ENCODE measurements at regions not wholly inside any gene's neighbourhood (a gene's known extent, or its start where the extent isn't known, plus 50 kb on each side); places are given as distances from the start of the nearest gene placed in this dataset.
"Not testable (repeated sequence)": the region's sequence is repeated elsewhere in the genome, so short reads cannot be mapped to it uniquely, and the experiment has no call there.

GRCh38 chr14:46147452-46147851, 504.1 kb downstream of the RPL10L start:
- DNase-seq (ENCODE audit: low read depth, low spot score): no peak

DNA sequence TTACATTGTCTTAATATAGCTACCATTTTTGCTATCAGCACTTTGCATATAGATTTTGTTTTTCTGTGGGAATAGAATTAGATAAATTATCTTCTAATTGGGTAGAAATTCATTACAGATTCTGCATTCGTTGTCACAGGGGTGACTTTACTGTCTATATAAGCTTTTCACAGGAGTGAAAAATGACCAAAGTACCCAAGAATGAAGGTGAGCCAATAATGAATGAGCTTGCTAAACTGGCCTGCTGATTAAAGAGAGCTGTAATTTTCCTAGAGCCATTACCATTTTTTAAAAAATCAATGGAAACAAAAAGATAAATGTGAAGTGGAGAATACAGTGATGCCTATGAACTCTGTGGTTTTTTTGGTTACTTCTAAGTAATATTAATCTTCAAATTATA, 504.6 kb downstream of the RPL10L start:
- no peak overlapping the region for H3K27ac ChIP-seq
- no peak for DNase-seq (ENCODE audit: low read depth, low spot score)

More at GRCh38 chr14:46147452-46147851, 504.1 kb downstream of the RPL10L start:
- no peak overlapping the region for H3K27ac ChIP-seq

- no peak overlapping the region for H3K27ac ChIP-seq
- no peak for DNase-seq (ENCODE audit: low read depth, low spot score)
Observed at GRCh38 chr14:46140445-46140844, 511.1 kb downstream of the RPL10L start.

- DNase-seq (ENCODE audit: low read depth, low spot score): no peak
- H3K27ac ChIP-seq: no peak overlapping the region
Observed at GRCh38 chr14:46139649-46140048, 511.9 kb downstream of the RPL10L start.

- DNase-seq (ENCODE audit: low read depth, low spot score): no peak
- no peak overlapping the region for H3K27ac ChIP-seq
Observed at GRCh38 chr14:46137786-46138185, 513.8 kb downstream of the RPL10L start.

DNA sequence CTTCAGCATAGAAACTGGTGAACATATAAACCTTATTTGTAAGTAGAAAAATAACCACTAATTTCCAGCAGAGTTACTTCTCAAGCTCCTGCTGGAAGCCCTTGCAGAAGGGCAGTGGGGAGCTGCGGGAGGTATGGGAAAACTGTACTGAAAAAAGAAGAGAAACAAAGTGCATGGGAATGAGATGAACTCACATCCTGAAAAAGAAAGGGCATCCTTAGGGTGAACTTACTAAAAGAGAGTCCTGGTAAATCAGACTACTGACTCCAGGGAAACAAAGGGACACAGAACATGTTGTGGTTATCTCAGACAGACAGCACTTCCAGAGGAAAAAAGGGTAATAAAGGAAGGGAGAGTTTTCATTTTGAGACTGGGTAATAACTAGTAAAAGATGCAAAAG, 515.1 kb downstream of the RPL10L start:
- DNase-seq (ENCODE audit: low read depth, low spot score): no peak

GRCh38 chr14:46108228-46108627, 543.4 kb downstream of the RPL10L start:
- DNase-seq (ENCODE audit: low read depth, low spot score): no peak
- H3K27ac ChIP-seq: no peak overlapping the region

More for the DNA sequence above, 515.1 kb downstream of the RPL10L start:
- H3K27ac ChIP-seq: no peak overlapping the region

GRCh38 chr14:46100901-46101300, 550.7 kb downstream of the RPL10L start:
- not testable (repeated sequence) for H3K27ac ChIP-seq

GRCh38 chr14:46091819-46092218, 559.8 kb downstream of the RPL10L start:
- DNase-seq (ENCODE audit: low read depth, low spot score): no peak
- no peak overlapping the region for H3K27ac ChIP-seq

More at GRCh38 chr14:46100901-46101300, 550.7 kb downstream of the RPL10L start:
- not testable (repeated sequence) for DNase-seq (ENCODE audit: low read depth, low spot score)

GRCh38 chr14:46087604-46088003, 564.0 kb downstream of the RPL10L start:
- no peak overlapping the region for H3K27ac ChIP-seq
- no peak for DNase-seq (ENCODE audit: low read depth, low spot score)

DNA sequence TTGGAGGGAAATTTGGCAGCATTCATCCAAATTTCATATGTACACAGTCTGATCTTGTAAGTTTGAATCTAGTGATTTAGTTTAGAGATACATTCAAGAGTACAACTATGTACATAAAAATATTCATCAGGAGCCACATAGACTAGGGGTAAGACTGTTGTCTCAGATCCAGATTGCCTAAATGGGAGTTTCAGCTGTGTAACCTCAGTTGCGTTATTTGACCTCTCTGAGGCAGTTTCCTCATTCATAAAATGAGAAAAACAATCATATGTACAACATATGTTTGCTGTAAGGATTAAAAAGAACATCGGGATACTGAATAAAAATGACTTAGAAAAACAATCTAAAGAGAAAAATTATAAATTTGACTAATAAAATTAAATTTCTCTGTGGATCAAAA, 577.5 kb downstream of the RPL10L start:
- H3K27ac ChIP-seq: no peak overlapping the region
- DNase-seq (ENCODE audit: low read depth, low spot score): no peak

DNA sequence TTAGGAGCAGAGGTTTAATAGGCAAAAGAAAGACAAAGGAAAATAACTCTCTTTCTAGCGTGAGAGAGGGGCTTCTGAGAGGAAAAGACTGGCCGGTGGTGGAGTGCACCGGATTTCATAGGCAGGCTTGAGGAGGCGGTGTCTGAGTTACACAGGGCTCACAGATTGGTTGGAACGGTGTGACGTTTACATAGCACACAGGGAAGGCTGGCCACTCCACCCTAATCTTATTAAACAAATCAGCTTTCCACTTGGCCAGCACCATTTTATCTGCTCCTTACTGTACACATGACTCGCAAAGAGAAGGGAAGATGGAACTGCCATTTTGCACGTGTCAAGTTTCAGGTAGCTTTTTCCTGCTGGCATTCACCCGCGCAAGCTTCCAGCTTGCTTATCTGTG, 587.7 kb downstream of the RPL10L start:
- no peak overlapping the region for H3K27ac ChIP-seq
- DNase-seq (ENCODE audit: low read depth, low spot score): peak; percentile 1

GRCh38 chr14:46058964-46059563, 592.5 kb downstream of the RPL10L start:
- DNase-seq (ENCODE audit: low read depth, low spot score): no peak
- H3K27ac ChIP-seq: no peak overlapping the region

DNA sequence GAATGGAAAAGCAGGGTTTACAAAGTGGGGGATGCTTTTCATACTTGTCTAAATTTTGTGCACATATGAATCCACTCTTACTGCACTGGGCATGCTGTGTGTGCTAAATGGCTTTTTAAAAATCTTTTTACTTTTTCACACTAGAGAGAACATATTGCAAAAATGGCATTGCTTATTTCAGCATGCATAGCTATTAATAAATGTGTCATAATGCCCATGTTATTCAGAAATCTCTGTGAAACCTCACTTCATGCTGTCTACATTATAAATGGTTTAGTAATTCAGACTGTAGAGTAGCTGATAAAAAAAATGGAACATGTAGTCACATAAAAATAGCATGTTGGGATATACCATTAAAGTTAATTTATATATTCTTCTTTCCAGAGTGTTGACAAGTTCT, 593.8 kb downstream of the RPL10L start:
- H3K27ac ChIP-seq: no peak overlapping the region
- no peak for DNase-seq (ENCODE audit: low read depth, low spot score)

DNA sequence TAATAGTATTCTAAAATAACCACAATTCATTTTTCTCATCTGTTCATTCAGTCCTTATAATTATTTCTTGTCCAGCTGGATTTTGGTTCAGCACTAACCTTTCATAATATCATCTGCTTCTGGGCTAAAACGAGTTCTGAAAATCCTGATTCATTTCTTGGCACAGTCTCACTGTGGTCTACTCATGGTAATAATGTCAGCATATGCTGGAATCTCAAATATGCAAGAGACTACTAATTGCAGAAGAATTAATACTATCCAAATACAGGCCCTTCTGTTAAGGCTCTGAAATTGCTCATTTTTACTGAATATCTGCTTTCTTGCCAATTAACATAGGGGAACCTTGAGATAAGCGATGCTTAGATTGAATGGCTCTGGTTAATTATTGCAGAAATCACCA, 597.1 kb downstream of the RPL10L start:
- no peak overlapping the region for H3K27ac ChIP-seq
- DNase-seq (ENCODE audit: low read depth, low spot score): no peak

- H3K27ac ChIP-seq: no peak overlapping the region
- no peak for DNase-seq (ENCODE audit: low read depth, low spot score)
Observed at GRCh38 chr14:46053221-46053620, 598.4 kb downstream of the RPL10L start.

DNA sequence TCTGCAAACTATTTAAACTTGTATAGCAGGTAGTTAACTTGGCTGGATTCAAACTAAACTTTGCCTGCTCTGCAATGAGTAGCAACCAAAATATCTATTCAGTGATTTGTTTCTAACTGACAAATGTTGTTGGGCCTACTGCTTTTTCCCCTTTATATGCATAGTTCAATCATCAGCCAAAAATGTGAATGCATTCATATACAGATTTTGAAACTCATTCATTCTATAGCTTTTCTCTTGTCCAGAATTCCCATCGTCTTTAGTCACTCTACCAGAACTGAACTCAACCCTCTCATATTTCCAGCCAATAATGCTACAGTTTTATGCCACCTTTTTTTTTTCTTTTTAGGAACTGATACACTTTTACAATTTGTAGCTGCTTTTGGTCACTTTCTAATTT, 599.8 kb downstream of the RPL10L start:
- no peak overlapping the region for H3K27ac ChIP-seq
- DNase-seq (ENCODE audit: low read depth, low spot score): no peak

GRCh38 chr14:46048127-46048526, 603.5 kb downstream of the RPL10L start:
- no peak for DNase-seq (ENCODE audit: low read depth, low spot score)
- H3K27ac ChIP-seq: no peak overlapping the region

DNA sequence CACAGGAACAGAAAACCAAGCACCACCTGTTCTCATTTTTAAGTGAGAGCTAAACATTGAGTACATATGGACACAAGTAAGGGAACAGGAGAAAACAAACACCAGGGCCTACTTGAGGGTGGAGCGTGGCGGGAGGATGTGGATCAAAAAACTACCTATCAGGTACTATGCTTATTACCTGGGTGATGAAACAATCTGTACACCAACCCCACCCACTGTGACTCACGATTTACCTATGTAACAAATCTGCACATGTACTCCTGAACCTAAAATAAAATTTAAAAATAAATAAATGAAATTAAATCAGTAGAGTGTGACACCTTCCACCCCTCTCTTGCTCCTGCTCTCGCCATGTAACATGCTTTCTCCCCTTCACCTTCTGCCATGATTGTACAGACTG, 615.5 kb downstream of the RPL10L start:
- no peak for DNase-seq (ENCODE audit: low read depth, low spot score)
- peak overlapping the region; percentile 20 for H3K27ac ChIP-seq

- no peak overlapping the region for H3K27ac ChIP-seq
- DNase-seq (ENCODE audit: low read depth, low spot score): no peak
Observed at GRCh38 chr14:46034305-46034704, 617.3 kb downstream of the RPL10L start.

- no peak for DNase-seq (ENCODE audit: low read depth, low spot score)
Observed at GRCh38 chr14:46018846-46019420, 632.6 kb downstream of the RPL10L start.

DNA sequence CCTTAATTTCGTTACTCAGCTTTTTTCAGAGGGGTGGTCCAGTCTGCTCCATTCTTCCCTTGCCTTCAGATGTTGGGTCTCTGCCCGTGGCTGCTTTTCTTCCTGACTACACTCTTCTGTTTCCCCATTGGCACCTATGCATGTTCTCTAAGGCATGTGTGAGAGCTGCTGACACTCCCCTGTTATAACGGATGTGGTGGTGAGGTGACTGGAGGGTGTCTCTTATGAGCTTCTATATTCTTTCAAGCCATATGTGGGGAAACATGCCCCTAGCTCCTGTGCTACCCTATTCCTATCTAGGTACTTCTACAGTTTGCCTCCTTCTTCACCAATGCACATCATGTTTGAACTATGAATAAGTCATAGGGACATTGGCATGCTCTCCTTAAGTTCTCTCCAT, 643.2 kb downstream of the RPL10L start:
- no peak for DNase-seq (ENCODE audit: low read depth, low spot score)
- no peak overlapping the region for H3K27ac ChIP-seq

More at GRCh38 chr14:46018846-46019420, 632.6 kb downstream of the RPL10L start:
- no peak overlapping the region for H3K27ac ChIP-seq
